ENCODE measurements at regions not wholly inside any gene's neighbourhood (a gene's known extent, or its start where the extent isn't known, plus 50 kb on each side); places are given as distances from the start of the nearest gene placed in this dataset.
"Not testable (repeated sequence)": the region's sequence is repeated elsewhere in the genome, so short reads cannot be mapped to it uniquely, and the experiment has no call there.

DNA sequence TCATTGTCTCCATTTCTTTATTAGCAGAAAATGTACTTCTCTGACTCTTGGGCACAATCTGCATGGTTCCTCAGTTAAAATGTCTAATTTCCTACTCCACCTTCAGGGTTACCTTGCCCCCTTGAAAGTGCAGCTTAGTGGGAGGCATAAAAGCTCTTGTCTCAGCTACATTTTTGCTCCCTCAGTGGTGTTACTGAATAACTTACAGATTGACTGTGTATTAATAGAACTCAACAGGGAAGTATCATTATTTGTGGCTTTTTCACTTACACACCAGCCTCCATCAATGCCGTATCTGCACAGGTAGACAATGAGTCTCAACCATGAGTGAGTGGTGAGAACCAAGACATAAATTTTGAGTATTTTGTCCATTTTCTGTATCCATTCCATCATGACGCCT lies 456.2 kb upstream of the MIR17HG start:
- DNase-seq (ENCODE audit: low spot score in 2 of 2), result no peak
- no peak for TF ChIP-seq POLR2AphosphoS5 (IDR thresholded peaks at IDR 0.05)
- TF ChIP-seq, protein P1, sequence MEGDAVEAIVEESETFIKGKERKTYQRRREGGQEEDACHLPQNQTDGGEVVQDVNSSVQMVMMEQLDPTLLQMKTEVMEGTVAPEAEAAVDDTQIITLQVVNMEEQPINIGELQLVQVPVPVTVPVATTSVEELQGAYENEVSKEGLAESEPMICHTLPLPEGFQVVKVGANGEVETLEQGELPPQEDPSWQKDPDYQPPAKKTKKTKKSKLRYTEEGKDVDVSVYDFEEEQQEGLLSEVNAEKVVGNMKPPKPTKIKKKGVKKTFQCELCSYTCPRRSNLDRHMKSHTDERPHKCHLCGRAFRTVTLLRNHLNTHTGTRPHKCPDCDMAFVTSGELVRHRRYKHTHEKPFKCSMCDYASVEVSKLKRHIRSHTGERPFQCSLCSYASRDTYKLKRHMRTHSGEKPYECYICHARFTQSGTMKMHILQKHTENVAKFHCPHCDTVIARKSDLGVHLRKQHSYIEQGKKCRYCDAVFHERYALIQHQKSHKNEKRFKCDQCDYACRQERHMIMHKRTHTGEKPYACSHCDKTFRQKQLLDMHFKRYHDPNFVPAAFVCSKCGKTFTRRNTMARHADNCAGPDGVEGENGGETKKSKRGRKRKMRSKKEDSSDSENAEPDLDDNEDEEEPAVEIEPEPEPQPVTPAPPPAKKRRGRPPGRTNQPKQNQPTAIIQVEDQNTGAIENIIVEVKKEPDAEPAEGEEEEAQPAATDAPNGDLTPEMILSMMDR (IDR thresholded peaks at IDR 0.05), result no peak
- TF ChIP-seq POLR2A (IDR thresholded peaks at IDR 0.05), result no peak
- H3K27me3 ChIP-seq, result no peaks in the 10 kb centered on the region
- H3K36me3 ChIP-seq, result no peaks in the 10 kb centered on the region
- H3K4me3 ChIP-seq, result no peak overlapping the region
- H3K9me3 ChIP-seq, result no peaks in the 10 kb centered on the region
- H3K27ac ChIP-seq, result no peak overlapping the region
- H3K4me1 ChIP-seq, result no peaks in the 10 kb centered on the region
- intact Hi-C loops (cut with DNase I; ENCODE audit: low total_unique reads), result no loop called here

GRCh38 chr13:90893199-90893598 lies 454.3 kb upstream of the MIR17HG start:
- H3K27me3 ChIP-seq; H3K36me3 ChIP-seq; H3K4me3 ChIP-seq; intact Hi-C loops (cut with DNase I; ENCODE audit: low total_unique reads); H3K4me1 ChIP-seq; H3K9me3 ChIP-seq; H3K27ac ChIP-seq; DNase-seq (ENCODE audit: low spot score in 2 of 2): not testable (repeated sequence)

DNA sequence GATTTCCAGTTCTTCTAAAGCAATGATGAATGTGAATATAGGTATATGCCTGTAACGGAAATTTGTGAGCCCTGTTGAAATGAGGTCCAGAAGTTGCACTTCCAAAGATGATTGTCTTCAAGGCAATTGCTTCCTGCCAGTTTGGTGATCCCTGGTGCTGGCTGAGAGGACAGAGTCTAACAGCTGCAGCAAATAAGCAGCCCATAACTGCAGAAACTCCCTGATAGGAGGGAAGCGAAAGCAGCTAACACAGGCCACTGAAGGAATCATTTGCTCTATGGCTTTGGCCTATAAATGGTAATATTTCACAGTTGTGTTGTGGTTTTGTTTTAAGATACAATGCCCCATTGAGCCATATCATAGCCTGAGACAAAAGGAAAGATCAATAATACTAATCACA lies 451.5 kb upstream of the MIR17HG start:
- intact Hi-C loops (cut with DNase I; ENCODE audit: low total_unique reads), result no loop called here
- TF ChIP-seq, protein P1 (IDR thresholded peaks at IDR 0.05), result no peak
- no peak for TF ChIP-seq POLR2A (IDR thresholded peaks at IDR 0.05)
- no peak for TF ChIP-seq POLR2AphosphoS5 (IDR thresholded peaks at IDR 0.05)
- H3K4me3 ChIP-seq, result no peak overlapping the region
- no peaks in the 10 kb centered on the region for H3K27me3 ChIP-seq
- DNase-seq (ENCODE audit: low spot score in 2 of 2), result no peak
- H3K36me3 ChIP-seq, result no peaks in the 10 kb centered on the region
- no peaks in the 10 kb centered on the region for H3K9me3 ChIP-seq
- H3K27ac ChIP-seq, result no peak overlapping the region
- H3K4me1 ChIP-seq, result no peaks in the 10 kb centered on the region

DNA sequence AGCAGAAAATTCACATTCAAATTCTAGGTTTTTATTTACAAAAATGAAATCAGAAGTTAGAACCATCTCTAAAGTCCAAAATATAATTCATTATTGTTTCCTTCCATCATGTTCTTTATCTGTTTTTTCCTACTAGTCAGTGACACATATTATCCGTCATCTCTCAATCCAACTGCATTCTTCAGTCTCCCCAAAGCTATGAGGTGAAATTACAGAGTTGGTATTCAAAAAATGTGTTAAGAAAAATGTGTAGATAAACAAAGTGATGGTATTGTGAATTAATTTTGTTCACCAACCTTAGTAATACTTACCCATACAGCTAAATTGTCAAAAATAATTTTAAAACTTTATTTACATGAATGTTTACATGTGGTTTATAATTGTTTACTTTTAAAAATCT lies 448.7 kb upstream of the MIR17HG start:
- H3K27me3 ChIP-seq, result no peaks in the 10 kb centered on the region
- intact Hi-C loops (cut with DNase I; ENCODE audit: low total_unique reads), result no loop called here
- H3K9me3 ChIP-seq, result no peaks in the 10 kb centered on the region
- no peak for DNase-seq (ENCODE audit: low spot score in 2 of 2)
- H3K36me3 ChIP-seq, result no peaks in the 10 kb centered on the region
- H3K4me1 ChIP-seq, result no peaks in the 10 kb centered on the region
- no peak overlapping the region for H3K27ac ChIP-seq
- H3K4me3 ChIP-seq, result no peak overlapping the region
- TF ChIP-seq, protein P1 (IDR thresholded peaks at IDR 0.05), result no peak
- TF ChIP-seq POLR2AphosphoS5 (IDR thresholded peaks at IDR 0.05), result no peak
- no peak for TF ChIP-seq POLR2A (IDR thresholded peaks at IDR 0.05)

GRCh38 chr13:90899416-90899815 lies 448.1 kb upstream of the MIR17HG start:
- Histone ChIP-seq H3K36me3 (no peaks in the 10 kb centered on the region), H3K9me3 (no peaks in the 10 kb centered on the region), H3K27me3 (no peaks in the 10 kb centered on the region), H3K27ac (no peak overlapping the region), H3K4me1 (no peaks in the 10 kb centered on the region), H3K4me3 (no peak overlapping the region)
- no peak for TF ChIP-seq POLR2AphosphoS5 (IDR thresholded peaks at IDR 0.05)
- TF ChIP-seq, protein P1 (IDR thresholded peaks at IDR 0.05), result no peak
- TF ChIP-seq POLR2A (IDR thresholded peaks at IDR 0.05), result no peak
- intact Hi-C loops (cut with DNase I; ENCODE audit: low total_unique reads), result no loop called here
- DNase-seq (ENCODE audit: low spot score in 2 of 2), result no peak

DNA sequence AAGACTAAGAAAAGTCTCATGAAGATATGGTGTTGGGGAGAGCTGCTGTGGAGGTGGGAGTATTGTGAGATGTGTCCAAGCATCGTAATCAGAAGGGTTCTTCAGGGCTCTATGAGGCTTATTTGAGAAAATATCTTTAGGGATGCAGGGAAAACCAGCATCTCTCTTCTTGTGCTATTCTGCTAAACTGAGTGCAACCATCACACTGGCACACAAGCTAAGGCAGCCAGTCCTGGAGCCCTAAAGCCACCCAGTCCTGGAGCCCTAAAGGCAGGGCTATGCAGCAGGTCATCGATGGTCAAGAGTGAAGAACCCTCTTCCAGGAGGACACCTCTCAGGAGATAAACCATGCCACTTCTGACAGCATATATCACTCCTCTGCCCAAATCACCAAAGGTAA lies 445.2 kb upstream of the MIR17HG start:
- no peak for DNase-seq (ENCODE audit: low spot score in 2 of 2)
- intact Hi-C loops (cut with DNase I; ENCODE audit: low total_unique reads), result no loop called here
- Histone ChIP-seq H3K4me1 (no peaks in the 10 kb centered on the region), H3K27me3 (no peaks in the 10 kb centered on the region), H3K9me3 (peaks cover 0 to under 1% of the 10 kb centered on the region in 2 donors), H3K4me3 (no peak overlapping the region), H3K36me3 (no peaks in the 10 kb centered on the region), H3K27ac (no peak overlapping the region)
- no peak for TF ChIP-seq POLR2A (IDR thresholded peaks at IDR 0.05)
